Loucy (cell line): ENCODE measurements at regions not wholly inside any gene's neighbourhood (a gene's known extent, or its start where the extent isn't known, plus 50 kb on each side); places are given as distances from the start of the nearest gene placed in this dataset.

Experiments
- H2AFZ ChIP-seq: fragments of 200-600 bp; sonication (generic); 2 replicates; pipeline ENCODE4 v1.6.0; 2016; ENCODE audit warnings: antibody characterized with exemption, mild to moderate bottlenecking, low read length, moderate library complexity
- H3F3A ChIP-seq: fragments of 200-600 bp; 2 replicates; pipeline ENCODE4 v1.6.0; 2016; ENCODE audit warnings: antibody characterized with exemption, low read depth, mild to moderate bottlenecking
- H3K27me3 ChIP-seq: fragments of 200-600 bp; sonication (generic); 2 replicates; pipeline ENCODE4 v1.6.1; 2014; ENCODE audit warnings: low read length, mild to moderate bottlenecking; ENCODE audit not compliant: insufficient read depth, poor library complexity, severe bottlenecking
- H3K36me3 ChIP-seq: fragments of 200-600 bp; sonication (generic); 2 replicates; pipeline ENCODE4 v1.6.1; 2016; ENCODE audit warnings: low read length; ENCODE audit not compliant: insufficient read depth
- H3K4me1 ChIP-seq: fragments of 200-600 bp; sonication (generic); 2 replicates; pipeline ENCODE4 v1.5.1; 2014; ENCODE audit warnings: low read length, mild to moderate bottlenecking; ENCODE audit not compliant: insufficient read depth, poor library complexity, severe bottlenecking
- H3K4me2 ChIP-seq: fragments of 200-600 bp; sonication (generic); 2 replicates; pipeline ENCODE4 v1.6.0; 2014; ENCODE audit warnings: antibody characterized with exemption, low read length, low read depth, mild to moderate bottlenecking; ENCODE audit not compliant: poor library complexity, severe bottlenecking
- H3K4me3 ChIP-seq: fragments of 200-600 bp; sonication (generic); 2 replicates; pipeline ENCODE4 v1.5.1; 2014; ENCODE audit warnings: low read length, mild to moderate bottlenecking, mixed read lengths; ENCODE audit not compliant: poor library complexity, severe bottlenecking
- H3K79me2 ChIP-seq: fragments of 200-600 bp; sonication (generic); 2 replicates; pipeline ENCODE4 v1.6.1; 2014; ENCODE audit warnings: low read length; ENCODE audit not compliant: insufficient read depth
- H3K9ac ChIP-seq: fragments of 200-600 bp; sonication (generic); 2 replicates; pipeline ENCODE4 v1.6.0; 2014; ENCODE audit warnings: mild to moderate bottlenecking, low read depth, low read length, moderate library complexity; ENCODE audit not compliant: poor library complexity, severe bottlenecking
- H3K9me2 ChIP-seq: fragments of 200-600 bp; sonication (generic); replicated peaks from 2 replicates; pipeline ENCODE4 v1.6.1; 2016; ENCODE audit warnings: low read depth, low read length, mixed read lengths
- H3K9me3 ChIP-seq: fragments of 200-600 bp; sonication (generic); 2 replicates; pipeline ENCODE4 v1.6.1; 2014; ENCODE audit warnings: mild to moderate bottlenecking, antibody characterized with exemption, low read length, low read depth; ENCODE audit not compliant: insufficient read depth
- H4K20me1 ChIP-seq: fragments of 200-600 bp; sonication (generic); 2 replicates; pipeline ENCODE4 v1.6.0; 2014; ENCODE audit warnings: antibody characterized with exemption, low read length, mild to moderate bottlenecking; ENCODE audit not compliant: insufficient read depth, poor library complexity, severe bottlenecking
- EZH2phosphoT487 ChIP-seq: fragments of 200-600 bp; IDR thresholded peaks from 2 replicates; pipeline ENCODE4 v1.6.1; 2018; ENCODE audit warnings: antibody characterized with exemption, mild to moderate bottlenecking, moderate library complexity, borderline replicate concordance
- TF ChIP-seq, protein P1 (sequence below): fragments of 200-600 bp; sonication (generic); conservative IDR thresholded peaks from 2 replicates; pipeline ENCODE4 v1.5.1; 2014; ENCODE audit warnings: mild to moderate bottlenecking, antibody characterized with exemption, low read length

- Histone ChIP-seq H3K4me2 (no peak overlapping the region), H2AFZ (no peak overlapping the region), H3K4me3 (no peak overlapping the region), H3K36me3 (no peaks in the 10 kb centered on the region), H3K9ac (no peak overlapping the region), H3K9me3 (no peaks in the 10 kb centered on the region), H3F3A (no peaks in the 10 kb centered on the region), H3K79me2 (no peaks in the 10 kb centered on the region), H3K4me1 (peaks cover 5% of the 10 kb centered on the region), H3K27me3 (no peaks in the 10 kb centered on the region), H4K20me1 (no peaks in the 10 kb centered on the region), H3K9me2 (no peaks in the 10 kb centered on the region)
- TF ChIP-seq, protein P1, sequence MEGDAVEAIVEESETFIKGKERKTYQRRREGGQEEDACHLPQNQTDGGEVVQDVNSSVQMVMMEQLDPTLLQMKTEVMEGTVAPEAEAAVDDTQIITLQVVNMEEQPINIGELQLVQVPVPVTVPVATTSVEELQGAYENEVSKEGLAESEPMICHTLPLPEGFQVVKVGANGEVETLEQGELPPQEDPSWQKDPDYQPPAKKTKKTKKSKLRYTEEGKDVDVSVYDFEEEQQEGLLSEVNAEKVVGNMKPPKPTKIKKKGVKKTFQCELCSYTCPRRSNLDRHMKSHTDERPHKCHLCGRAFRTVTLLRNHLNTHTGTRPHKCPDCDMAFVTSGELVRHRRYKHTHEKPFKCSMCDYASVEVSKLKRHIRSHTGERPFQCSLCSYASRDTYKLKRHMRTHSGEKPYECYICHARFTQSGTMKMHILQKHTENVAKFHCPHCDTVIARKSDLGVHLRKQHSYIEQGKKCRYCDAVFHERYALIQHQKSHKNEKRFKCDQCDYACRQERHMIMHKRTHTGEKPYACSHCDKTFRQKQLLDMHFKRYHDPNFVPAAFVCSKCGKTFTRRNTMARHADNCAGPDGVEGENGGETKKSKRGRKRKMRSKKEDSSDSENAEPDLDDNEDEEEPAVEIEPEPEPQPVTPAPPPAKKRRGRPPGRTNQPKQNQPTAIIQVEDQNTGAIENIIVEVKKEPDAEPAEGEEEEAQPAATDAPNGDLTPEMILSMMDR: no peak
- no peak for TF ChIP-seq EZH2phosphoT487
Measured at GRCh38 chr4:94395562-94395961, 52.9 kb upstream of the HPGDS start.

DNA sequence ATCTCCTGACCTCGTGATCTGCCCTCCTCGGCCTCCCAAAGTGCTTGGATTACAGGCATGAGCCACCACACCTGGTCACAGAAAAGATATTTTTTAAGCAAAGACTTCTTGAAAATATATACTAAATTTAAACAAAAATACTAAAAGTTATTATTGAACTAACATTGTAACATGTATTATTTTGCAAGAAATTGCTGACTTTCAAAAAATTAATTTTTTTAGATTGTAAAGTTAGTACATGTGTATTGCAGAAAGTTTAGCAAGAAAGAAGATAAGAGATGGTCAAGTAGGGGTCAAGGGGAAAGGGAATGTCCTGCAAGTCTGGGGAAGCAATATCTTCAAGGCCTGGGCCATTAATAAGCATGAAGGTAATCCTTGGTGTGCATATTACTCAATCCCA lies 54.3 kb upstream of the HPGDS start:
- Histone ChIP-seq H2AFZ (no peak overlapping the region), H4K20me1 (no peaks in the 10 kb centered on the region), H3F3A (no peaks in the 10 kb centered on the region), H3K4me2 (no peak overlapping the region), H3K9me3 (no peaks in the 10 kb centered on the region), H3K27me3 (no peaks in the 10 kb centered on the region), H3K36me3 (no peaks in the 10 kb centered on the region), H3K4me1 (peaks cover 3% of the 10 kb centered on the region), H3K79me2 (no peaks in the 10 kb centered on the region), H3K4me3 (no peak overlapping the region), H3K9me2 (no peaks in the 10 kb centered on the region), H3K9ac (no peak overlapping the region)
- TF ChIP-seq, protein P1: no peak
- no peak for TF ChIP-seq EZH2phosphoT487

GRCh38 chr4:94397635-94398034 lies 54.1 kb upstream of the PDLIM5 start:
- H3K27me3 ChIP-seq: no peaks in the 10 kb centered on the region
- TF ChIP-seq, protein P1: no peak
- no peak for TF ChIP-seq EZH2phosphoT487
- H3K9me3 ChIP-seq: no peaks in the 10 kb centered on the region
- H3K4me1 ChIP-seq: peaks cover 3% of the 10 kb centered on the region
- H4K20me1 ChIP-seq: no peaks in the 10 kb centered on the region
- no peak overlapping the region for H2AFZ ChIP-seq
- no peaks in the 10 kb centered on the region for H3K79me2 ChIP-seq
- H3F3A ChIP-seq: no peaks in the 10 kb centered on the region
- H3K9me2 ChIP-seq: no peaks in the 10 kb centered on the region
- H3K9ac ChIP-seq: no peak overlapping the region
- H3K36me3 ChIP-seq: no peaks in the 10 kb centered on the region
- no peak overlapping the region for H3K4me2 ChIP-seq
- no peak overlapping the region for H3K4me3 ChIP-seq
